Thoracic aorta (tissue), 2 donors: ENCODE measurements at regions not wholly inside any gene's neighbourhood (a gene's known extent, or its start where the extent isn't known, plus 50 kb on each side); places are given as distances from the start of the nearest gene placed in this dataset.
"Not testable (repeated sequence)": the region's sequence is repeated elsewhere in the genome, so short reads cannot be mapped to it uniquely, and the experiment has no call there.

ENCODE experiments used
- ATAC-seq: fragments of 150-250 bp; one replicate; pipeline ENCODE4 v1.8.0; 2017; ENCODE audit warnings: low read depth; ENCODE audit not compliant: insufficient number of reproducible peaks, low FRiP score
- DNase-seq: peaks from one replicate; pipeline ENCODE4 v3.0.0-alpha.2; 2020; ENCODE audit warnings: low spot score
- H3K27ac ChIP-seq, 2 donors: fragments of 200-600 bp; sonication (generic); 1 replicate in 1 of 2; 2 replicates in 1 of 2; pipeline ENCODE4 v1.5.1; 2016; ENCODE audit warnings: mild to moderate bottlenecking in 2 of 2, moderate library complexity in 2 of 2
- H3K27me3 ChIP-seq: fragments of 200-600 bp; sonication (generic); replicated peaks from 2 replicates; pipeline ENCODE4 v1.6.0; 2016; ENCODE audit warnings: mild to moderate bottlenecking; ENCODE audit not compliant: insufficient read depth
- H3K36me3 ChIP-seq: fragments of 200-600 bp; sonication (generic); one replicate; pipeline ENCODE4 v1.5.1; 2016
- H3K4me1 ChIP-seq, 2 donors: fragments of 200-600 bp; sonication (generic); 1 replicate in 1 of 2; 2 replicates in 1 of 2; pipeline versions ENCODE4 v1.5.1 to v1.6.0; 2016; ENCODE audit warnings: low read depth in 2 of 2, mild to moderate bottlenecking in 1 of 2; ENCODE audit not compliant: control insufficient read depth in 1 of 2
- H3K4me3 ChIP-seq: fragments of 200-600 bp; sonication (generic); 2 replicates; pipeline ENCODE4 v1.5.1; 2016; ENCODE audit warnings: mild to moderate bottlenecking
- H3K9me3 ChIP-seq: fragments of 200-600 bp; sonication (generic); 2 replicates; pipeline ENCODE4 v1.5.1; 2016
- CTCF ChIP-seq: fragments of 200-600 bp; sonication (generic); IDR thresholded peaks from one replicate; pipeline ENCODE4 v1.5.1; 2019; ENCODE audit warnings: antibody characterized with exemption

- DNase-seq (no peak), ATAC-seq (no peak)
- no peak overlapping the region for H3K27ac ChIP-seq
- TF ChIP-seq CTCF = no peak
- no peaks in the 10 kb centered on the region for H3K9me3 ChIP-seq
- no peak overlapping the region for H3K4me3 ChIP-seq
- H3K4me1 ChIP-seq = no peaks in the 10 kb centered on the region
- H3K36me3 ChIP-seq = no peaks in the 10 kb centered on the region
- H3K27me3 ChIP-seq = no peaks in the 10 kb centered on the region
Observed at GRCh38 chr5:44051591-44051990, 337.6 kb downstream of the FGF10 start.

GRCh38 chr5:44048276-44048984 is 340.8 kb downstream of the FGF10 start:
- ATAC-seq (no peak), DNase-seq (no peak)
- Histone ChIP-seq H3K36me3 (no peaks in the 10 kb centered on the region), H3K27me3 (no peaks in the 10 kb centered on the region), H3K4me3 (no peak overlapping the region), H3K9me3 (no peaks in the 10 kb centered on the region), H3K4me1 (no peaks in the 10 kb centered on the region), H3K27ac (no peak overlapping the region)
- TF ChIP-seq CTCF = no peak

GRCh38 chr5:44046619-44047364 is 342.4 kb downstream of the FGF10 start:
- no peak overlapping the region for H3K4me3 ChIP-seq
- H3K9me3 ChIP-seq = no peaks in the 10 kb centered on the region
- ATAC-seq = no peak
- no peak overlapping the region for H3K27ac ChIP-seq
- no peaks in the 10 kb centered on the region for H3K36me3 ChIP-seq
- DNase-seq = no peak
- H3K27me3 ChIP-seq = no peaks in the 10 kb centered on the region
- H3K4me1 ChIP-seq = no peaks in the 10 kb centered on the region
- TF ChIP-seq CTCF = no peak

GRCh38 chr5:44044549-44044948 is 344.7 kb downstream of the FGF10 start:
- H3K4me1 ChIP-seq, H3K27ac ChIP-seq, H3K27me3 ChIP-seq, DNase-seq, H3K36me3 ChIP-seq, ATAC-seq, H3K4me3 ChIP-seq, H3K9me3 ChIP-seq: not testable (repeated sequence)

GRCh38 chr5:44028226-44028625 is 361.0 kb downstream of the FGF10 start:
- DNase-seq (no peak), ATAC-seq (no peak)
- no peaks in the 10 kb centered on the region for H3K9me3 ChIP-seq
- no peaks in the 10 kb centered on the region for H3K36me3 ChIP-seq
- H3K27me3 ChIP-seq = no peaks in the 10 kb centered on the region
- no peak for TF ChIP-seq CTCF
- H3K4me3 ChIP-seq = no peak overlapping the region
- H3K27ac ChIP-seq = no peak overlapping the region
- no peaks in the 10 kb centered on the region for H3K4me1 ChIP-seq
